Brain microvascular endothelial cell (primary cell): ENCODE measurements at regions not wholly inside any gene's neighbourhood (a gene's known extent, or its start where the extent isn't known, plus 50 kb on each side); places are given as distances from the start of the nearest gene placed in this dataset.

ENCODE experiments used
- DNase-seq: peaks from one replicate; pipeline ENCODE4 v3.0.0-alpha.2; 2020
- H3K27ac ChIP-seq: fragments of 250-450 bp; sonication (Bioruptor Pico); 2 replicates; pipeline ENCODE4 v1.5.1; 2020; ENCODE audit warnings: mild to moderate bottlenecking, moderate library complexity
- H3K27me3 ChIP-seq: fragments of 250-450 bp; sonication (Bioruptor Pico); replicated peaks from 2 replicates; pipeline ENCODE4 v1.5.1; 2020; ENCODE audit warnings: mild to moderate bottlenecking
- H3K36me3 ChIP-seq: fragments of 250-450 bp; sonication (Bioruptor Pico); replicated peaks from 2 replicates; pipeline ENCODE4 v1.5.1; 2020; ENCODE audit warnings: mild to moderate bottlenecking
- H3K4me3 ChIP-seq: 2 replicates; pipeline ENCODE4 v1.5.1; 2011; ENCODE audit warnings: low read depth, mild to moderate bottlenecking, control low read depth, low read length, moderate library complexity
- in situ Hi-C: cut with HindIII; loops from 2 replicates; pipeline ENCODE4 v1.10.0; 2017; ENCODE audit warnings: low sequenced_read_pairs, low pct_ligation_motif_present
- TF ChIP-seq, protein P1 (sequence below): IDR thresholded peaks from 2 replicates; pipeline ENCODE4 v1.5.1; 2011; ENCODE audit warnings: low read depth, mild to moderate bottlenecking, moderate library complexity, low read length, control low read depth, inconsistent platforms; ENCODE audit errors: missing control alignments

DNA sequence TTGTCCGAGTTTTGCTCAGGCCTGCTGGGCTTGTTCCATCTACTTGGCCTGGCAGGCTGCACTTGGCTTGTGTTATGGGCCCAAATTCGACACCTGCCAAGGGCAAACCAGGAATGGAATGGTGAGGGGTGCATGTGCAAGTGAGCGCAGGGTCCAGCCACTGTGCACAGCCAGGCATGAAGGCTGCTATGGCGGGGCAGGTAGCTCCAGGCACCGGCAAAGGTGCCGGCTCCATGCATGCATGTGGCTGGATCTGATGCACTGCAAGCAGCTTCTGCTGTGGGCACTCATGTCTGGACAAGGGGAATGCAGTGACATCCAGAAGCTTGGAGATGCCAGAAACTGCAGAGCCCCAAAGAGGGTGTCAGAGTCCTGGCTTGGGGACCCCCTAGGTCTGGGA lies 463.0 kb downstream of the EPHA3 start:
- H3K36me3 ChIP-seq = no peaks in the 10 kb centered on the region
- in situ Hi-C loops = no loop called here

DNA sequence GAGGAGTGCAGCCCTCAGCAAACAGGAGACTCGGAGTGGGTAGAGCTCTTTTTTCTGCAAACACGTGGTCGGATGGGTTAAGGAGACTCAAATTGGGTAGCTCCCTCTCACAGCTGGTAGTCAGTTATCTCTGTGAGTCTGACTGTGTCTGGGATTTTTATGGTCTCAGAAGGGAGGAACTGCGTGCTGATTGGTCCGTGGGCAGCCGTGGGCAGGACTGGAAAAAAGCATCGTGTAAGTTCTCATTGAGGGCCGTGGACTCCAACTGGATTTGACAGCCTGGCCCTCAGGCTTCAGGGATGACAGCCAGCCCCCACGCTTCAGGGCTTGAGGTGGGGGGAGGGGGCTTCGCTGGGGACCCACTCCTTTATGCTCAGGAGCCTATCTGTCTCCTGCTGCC lies 463.9 kb downstream of the EPHA3 start:
- TF ChIP-seq, protein P1, sequence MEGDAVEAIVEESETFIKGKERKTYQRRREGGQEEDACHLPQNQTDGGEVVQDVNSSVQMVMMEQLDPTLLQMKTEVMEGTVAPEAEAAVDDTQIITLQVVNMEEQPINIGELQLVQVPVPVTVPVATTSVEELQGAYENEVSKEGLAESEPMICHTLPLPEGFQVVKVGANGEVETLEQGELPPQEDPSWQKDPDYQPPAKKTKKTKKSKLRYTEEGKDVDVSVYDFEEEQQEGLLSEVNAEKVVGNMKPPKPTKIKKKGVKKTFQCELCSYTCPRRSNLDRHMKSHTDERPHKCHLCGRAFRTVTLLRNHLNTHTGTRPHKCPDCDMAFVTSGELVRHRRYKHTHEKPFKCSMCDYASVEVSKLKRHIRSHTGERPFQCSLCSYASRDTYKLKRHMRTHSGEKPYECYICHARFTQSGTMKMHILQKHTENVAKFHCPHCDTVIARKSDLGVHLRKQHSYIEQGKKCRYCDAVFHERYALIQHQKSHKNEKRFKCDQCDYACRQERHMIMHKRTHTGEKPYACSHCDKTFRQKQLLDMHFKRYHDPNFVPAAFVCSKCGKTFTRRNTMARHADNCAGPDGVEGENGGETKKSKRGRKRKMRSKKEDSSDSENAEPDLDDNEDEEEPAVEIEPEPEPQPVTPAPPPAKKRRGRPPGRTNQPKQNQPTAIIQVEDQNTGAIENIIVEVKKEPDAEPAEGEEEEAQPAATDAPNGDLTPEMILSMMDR = no peak
- no peak overlapping the region for H3K27ac ChIP-seq
- H3K4me3 ChIP-seq = no peak overlapping the region
- no peaks in the 10 kb centered on the region for H3K36me3 ChIP-seq
- in situ Hi-C loops = no loop called here
- no peak for DNase-seq
- no peaks in the 10 kb centered on the region for H3K27me3 ChIP-seq

More for the DNA sequence above, 463.0 kb downstream of the EPHA3 start:
- no peak overlapping the region for H3K27ac ChIP-seq
- H3K4me3 ChIP-seq = no peak overlapping the region
- no peaks in the 10 kb centered on the region for H3K27me3 ChIP-seq
- TF ChIP-seq, protein P1 = no peak
- DNase-seq = no peak

DNA sequence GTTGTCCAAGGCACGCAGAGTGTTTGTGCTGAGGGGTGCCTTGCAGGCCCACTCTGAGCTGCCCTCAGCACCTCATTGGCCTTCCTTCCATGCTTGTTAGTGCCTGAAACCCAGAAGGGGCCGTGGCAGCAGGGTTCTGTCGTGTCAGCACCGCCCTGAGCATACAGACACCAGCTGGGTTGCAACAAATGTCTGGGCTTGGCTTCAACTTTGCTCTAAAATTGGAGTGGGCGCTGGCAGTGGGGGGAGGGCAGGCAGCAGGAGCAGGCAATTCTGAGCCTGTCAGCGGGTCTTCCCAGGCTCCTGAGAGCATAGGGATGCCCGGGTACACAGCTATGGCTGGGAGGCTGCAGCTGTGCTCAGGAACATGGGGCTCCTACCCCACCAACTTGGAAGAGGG lies 464.3 kb downstream of the EPHA3 start:
- DNase-seq = no peak
- Histone ChIP-seq H3K36me3 (no peaks in the 10 kb centered on the region), H3K4me3 (no peak overlapping the region), H3K27ac (no peak overlapping the region), H3K27me3 (no peaks in the 10 kb centered on the region)
- TF ChIP-seq, protein P1 = no peak
- in situ Hi-C loops = no loop called here

DNA sequence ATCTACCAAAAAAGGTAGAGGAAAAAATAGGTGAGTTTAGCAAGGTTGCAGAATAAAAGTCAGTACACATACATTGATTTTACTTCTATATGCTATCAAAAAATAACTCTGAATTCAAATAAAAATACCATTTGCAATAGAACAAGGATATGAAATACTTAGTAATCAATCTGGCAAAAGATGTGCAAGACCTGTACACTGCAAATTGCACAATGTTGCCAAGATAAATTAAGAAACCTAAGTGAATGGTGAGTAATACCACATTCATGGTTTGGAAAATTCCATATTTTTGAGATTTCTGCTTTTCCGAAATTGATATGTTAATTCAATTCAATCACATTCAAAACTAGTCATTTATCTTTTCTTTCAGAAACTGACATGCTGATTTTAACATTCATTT lies 464.8 kb downstream of the EPHA3 start:
- no peak overlapping the region for H3K4me3 ChIP-seq
- in situ Hi-C loops = no loop called here
- no peaks in the 10 kb centered on the region for H3K27me3 ChIP-seq
- TF ChIP-seq, protein P1 = no peak
- H3K27ac ChIP-seq = no peak overlapping the region
- no peak for DNase-seq
- no peaks in the 10 kb centered on the region for H3K36me3 ChIP-seq

DNA sequence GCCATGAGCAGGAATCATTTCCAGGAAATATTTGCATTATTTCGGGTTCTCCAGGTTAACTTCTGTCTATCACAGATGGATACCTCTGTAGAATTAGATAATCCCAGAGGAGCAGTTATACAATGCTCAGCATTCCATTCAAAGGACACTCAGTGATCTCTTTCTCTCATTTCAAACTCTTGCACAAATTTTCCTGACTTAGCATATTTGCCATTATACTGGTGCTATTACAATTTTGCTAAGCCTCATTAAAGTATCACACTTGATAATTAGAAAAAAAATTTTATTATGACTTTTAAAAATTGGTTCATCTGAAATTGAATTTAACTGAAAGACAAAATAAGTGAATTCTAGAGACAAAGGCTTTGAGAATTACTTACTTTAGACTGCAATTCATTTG lies 469.0 kb downstream of the EPHA3 start:
- Histone ChIP-seq H3K36me3 (no peaks in the 10 kb centered on the region), H3K27me3 (no peaks in the 10 kb centered on the region), H3K4me3 (no peak overlapping the region), H3K27ac (no peak overlapping the region)
- TF ChIP-seq, protein P1 = no peak
- in situ Hi-C loops = no loop called here
- no peak for DNase-seq
